ENCODE measurements at regions not wholly inside any gene's neighbourhood (a gene's known extent, or its start where the extent isn't known, plus 50 kb on each side); places are given as distances from the start of the nearest gene placed in this dataset.
"Not testable (repeated sequence)": the region's sequence is repeated elsewhere in the genome, so short reads cannot be mapped to it uniquely, and the experiment has no call there.

DNA sequence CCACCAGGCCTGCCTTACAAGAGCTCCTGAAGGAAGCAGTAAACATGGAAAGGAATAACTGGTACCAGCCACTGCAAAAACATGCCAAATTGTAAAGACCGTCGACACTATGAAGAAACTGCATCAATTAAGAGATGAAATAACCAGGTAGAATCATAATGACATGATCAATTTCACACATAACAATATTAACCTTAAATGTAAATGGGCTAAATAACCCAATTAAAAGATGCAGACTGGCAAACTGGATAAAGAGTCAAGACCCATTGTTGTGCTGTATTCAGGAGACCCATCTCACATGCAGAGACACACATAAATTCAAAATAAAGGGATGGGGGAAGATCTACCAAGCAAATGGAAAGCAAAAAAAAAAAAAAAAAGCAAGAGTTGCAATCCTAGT, 179.0 kb upstream of the ETV3 start:
- not testable (repeated sequence) for DNase-seq

DNA sequence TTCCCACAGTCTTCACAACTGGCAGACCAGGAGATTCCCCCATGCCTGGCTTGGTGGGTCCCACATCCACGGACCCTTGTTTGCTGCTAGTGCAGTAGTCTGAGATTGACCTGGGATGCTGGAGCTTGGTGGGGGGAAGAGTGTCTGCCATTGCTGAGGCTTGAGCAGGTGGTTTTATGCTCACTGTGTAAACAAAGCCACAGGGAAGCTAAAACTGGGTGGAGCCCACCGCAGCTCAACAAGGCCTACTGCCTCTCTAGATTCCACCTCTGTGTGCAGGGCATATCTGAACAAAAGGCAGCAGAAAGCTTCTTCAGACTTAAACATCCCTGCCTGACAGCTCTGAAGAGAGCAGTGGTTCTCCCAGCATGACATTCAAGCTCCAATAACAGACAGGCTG, 177.3 kb upstream of the ETV3 start:
- peak; percentile 89 for DNase-seq

DNA sequence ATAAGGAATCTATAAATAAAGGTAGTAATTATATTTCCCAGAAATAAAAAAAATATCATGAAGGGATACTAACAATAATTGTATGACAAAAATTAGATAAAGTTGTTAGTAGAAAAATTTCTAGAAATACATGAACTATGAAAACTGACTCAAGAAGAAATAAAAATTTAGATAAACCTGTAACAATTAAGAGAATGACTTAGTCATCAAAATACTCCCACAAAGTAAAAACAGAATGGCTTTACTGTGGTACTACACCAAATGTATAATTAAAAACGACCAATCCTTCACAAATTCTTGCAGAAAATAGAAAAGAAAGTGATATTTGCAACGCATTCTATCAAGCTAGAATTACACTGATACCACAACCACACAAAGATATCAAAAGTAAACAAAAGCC, 176.2 kb upstream of the ETV3 start:
- DNase-seq: no peak

DNA sequence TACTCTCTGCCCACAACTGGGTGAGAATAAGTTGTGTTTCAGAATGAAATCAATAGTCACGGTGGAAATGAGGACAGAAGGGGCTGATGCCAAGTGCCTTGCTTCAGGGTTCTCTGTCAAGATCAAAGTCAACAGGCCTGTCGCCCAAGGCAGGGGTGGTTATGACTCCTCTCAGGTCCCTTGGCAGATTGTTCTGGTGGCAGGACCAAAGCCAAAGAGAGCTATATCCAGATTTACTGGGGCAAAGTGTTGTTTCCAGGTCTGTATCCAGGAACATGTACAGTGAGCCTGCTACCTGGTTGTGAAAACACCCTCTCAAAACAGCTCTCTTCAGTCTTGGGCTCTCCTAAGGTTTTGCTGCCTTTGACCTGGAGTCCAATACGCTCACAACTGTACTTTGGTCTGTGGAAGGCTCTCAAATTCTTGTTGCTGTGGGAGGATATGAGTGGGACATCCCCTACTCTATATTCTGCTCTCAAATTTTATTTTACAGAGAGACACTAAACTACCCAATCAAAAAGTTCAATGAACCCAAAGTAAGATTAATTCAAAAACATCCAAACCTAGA, 175.1 kb upstream of the ETV3 start:
- DNase-seq: no peak

DNA sequence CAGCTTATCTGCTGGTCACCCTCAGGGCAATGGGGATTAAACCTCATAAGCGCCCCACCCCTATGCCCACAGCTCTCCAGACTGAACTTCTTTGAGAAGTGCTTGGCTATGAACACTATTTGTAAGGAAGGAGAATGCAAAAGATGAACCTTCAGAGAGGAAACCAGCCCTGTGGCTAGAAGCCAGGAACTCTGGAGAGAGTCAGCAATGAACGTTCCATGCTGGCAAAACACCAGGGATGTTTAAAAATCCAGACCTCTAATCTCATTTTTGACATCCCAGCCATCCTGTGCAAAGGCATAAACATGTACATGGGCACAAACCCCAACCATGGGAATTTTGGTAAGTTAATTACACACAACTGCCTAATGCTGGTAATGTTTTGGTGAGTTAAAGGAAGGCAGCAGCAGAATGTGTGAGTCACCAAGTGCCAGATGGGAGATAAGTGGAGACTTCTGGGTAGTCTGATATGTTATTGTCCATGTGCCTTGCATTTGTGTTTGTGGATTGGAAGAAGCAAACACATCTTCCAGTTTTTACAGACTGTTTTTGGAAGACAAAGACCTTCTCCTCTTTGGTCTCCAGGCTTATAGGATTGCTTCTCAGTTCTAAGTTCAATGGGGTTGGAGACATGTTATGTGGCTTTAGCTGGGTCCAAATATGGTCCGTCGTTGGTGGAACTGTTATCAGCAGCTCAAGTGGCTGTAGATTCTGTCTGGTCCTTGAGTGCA, 174.1 kb upstream of the ETV3 start:
- no peak for DNase-seq

DNA sequence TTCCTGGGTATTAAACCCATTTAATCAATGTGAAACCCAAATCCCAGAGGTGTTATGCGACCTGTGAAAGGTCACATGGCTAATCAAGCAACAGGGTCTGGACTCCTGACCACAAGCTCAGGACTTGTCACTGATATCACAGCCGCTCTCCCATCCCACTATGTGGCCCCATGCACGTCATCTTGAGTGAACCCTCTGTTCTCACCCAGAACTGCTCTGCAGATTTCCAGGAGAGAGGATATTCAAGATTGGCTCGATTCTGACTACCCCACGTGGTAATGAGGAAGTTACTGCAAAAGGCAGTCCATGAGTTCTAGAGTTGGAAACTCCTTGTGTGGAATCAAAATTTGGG, 173.5 kb upstream of the ETV3 start:
- no peak for DNase-seq

DNA sequence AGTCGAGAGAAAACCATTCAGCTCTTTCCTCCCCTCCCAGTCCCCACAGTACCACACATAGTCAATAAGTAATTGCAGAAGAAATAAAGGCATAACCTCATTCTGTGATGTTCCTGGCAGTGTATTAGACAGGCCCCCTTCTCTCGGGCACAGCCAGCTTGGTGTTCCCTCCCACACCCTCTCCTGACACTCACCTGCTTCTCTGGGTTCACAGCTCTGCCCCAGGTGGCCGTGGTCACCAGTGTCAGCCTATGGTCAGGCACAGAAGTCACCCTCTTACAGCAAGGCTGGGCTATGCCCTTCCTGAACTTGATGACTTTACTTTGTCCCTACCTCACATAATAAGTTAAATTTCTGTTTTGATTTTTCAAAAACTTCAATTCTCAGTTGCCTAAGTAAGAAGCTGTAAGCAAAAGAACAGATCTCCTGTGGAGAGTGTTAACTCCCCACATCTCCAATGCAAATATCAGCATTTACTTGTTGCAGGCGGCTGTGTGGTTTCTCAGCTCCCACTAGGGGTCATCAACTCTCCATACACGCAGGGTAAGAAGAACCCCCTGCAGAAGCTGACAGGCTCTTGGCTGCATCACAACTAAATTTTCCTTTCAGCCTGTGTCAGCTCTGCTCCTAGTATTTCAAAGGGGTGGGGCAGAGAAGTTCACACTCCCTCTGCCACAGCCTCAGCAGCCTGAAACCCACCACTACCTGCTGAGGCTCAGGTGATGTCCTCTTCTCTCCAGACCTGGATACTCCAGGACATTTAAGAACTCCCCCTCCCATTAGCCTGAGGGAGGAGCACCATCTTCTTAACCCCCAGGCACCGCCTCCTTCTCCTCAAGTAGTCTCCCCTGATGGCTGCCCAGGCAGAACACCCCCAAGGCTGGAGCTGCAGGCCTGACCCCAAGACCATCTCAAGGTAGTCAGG, 172.9 kb upstream of the ETV3 start:
- DNase-seq: peak; percentile 51

DNA sequence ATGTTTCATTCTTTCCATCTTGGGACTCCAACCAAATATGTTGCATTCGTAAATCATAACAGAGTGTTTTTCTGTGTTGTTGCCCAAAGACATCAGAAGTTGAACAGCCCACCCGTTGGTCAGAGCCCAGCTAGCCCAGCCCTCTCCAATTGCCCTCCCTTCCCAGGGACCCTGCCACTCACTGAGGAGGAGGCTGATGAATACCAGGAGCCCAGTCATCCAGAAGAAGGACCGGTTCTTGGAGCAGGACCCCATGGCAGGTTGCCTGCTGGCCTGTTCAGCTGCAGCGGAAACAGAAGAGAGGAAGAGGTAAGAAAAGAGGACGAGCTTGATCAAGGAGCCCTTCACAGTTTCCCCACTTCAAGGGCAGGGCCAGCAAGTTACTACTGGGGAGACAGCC, 172.2 kb upstream of the ETV3 start:
- no peak for DNase-seq

DNA sequence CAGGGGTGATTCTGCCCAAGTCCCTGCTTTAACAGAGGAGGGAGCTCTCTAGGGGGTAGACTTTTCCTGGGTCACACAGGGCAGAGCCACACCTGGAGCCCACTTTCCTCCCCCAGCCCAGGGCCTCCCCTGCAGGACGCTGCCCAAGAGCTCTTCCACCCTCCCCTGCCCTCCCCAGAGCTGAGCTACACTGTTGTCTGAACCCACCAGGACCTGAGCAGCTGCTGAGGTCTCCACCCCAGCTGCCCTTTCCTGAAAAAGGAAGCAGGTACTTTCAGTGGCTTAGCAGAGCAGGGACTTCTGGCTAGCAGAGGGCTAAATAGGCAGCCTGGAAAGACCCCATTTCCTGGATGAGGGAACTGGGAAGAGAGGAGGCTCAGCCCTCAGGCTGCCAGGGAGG, 169.3 kb upstream of the ETV3 start:
- no peak for DNase-seq

DNA sequence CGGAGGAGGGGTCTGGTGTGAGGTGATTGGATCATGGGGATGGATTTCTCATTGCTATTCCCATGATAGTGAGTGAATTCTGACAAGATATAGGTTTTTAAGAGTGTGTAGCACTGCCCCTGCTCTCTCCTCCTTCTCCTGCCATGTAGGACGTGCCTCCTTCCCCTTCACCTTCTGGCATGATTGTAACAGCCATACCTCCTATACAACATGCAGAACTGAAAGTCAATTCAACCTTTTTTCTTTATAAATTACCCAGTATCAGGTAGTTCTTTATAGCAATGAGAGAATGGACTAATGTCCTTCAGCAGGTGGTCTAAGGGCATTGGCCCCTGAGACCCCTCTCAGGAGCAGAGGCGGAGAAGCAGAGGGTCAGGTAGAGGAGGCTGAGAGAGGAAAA, 168.7 kb upstream of the ETV3 start:
- DNase-seq: no peak

DNA sequence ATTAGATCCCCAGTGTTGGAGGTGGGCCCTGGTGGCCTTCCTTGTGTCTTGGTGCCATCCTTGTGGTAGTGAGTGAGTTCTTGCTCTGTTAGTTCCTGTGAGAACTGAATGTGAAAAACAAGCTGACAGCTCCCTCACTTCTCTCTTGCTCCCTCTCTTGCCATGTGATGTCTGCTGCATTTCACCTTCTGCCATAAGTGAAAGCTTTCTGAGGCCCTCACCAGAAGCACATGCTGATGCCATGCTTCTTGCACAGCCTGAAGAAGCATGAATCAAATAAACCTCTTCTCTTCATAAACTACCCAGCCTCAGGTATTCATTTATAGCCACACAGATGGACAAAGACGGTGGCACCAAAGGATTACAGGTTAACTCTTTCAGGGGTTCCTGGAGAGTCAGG, 166.1 kb upstream of the ETV3 start:
- DNase-seq: no peak

DNA sequence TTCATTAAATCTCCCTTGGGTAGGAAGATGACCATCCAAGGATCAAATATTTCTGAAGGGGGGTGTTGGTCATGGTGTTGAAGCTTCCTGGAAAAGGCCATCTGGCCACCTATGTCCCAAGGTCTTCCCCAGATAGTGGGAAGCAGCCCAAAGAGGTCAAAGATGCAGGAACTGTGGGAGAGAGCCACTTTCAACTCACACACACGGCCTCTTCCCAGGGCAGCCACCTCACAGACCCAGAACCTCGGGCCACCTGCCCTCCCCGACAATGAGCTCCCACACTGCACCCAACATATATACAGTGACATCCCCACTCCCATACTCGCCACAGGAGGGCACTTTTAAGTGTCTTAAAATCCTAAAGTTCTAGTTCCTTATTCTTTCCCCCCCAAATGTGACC, 164.5 kb upstream of the ETV3 start:
- DNase-seq: no peak

DNA sequence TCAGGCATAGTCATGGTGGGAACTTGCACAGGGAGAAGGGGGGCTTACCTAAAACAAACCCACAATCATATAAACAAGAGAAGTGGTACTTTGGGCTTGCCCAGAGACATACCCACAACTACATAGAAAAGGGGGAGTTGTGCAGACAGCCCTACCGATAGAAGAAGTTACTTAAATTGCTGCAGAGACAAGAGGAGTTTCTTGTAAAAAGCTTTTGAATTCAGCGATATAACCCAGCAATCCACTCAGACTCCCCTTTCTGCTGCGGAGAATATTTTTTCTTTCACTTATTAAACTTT, 164.0 kb upstream of the ETV3 start:
- no peak for DNase-seq

DNA sequence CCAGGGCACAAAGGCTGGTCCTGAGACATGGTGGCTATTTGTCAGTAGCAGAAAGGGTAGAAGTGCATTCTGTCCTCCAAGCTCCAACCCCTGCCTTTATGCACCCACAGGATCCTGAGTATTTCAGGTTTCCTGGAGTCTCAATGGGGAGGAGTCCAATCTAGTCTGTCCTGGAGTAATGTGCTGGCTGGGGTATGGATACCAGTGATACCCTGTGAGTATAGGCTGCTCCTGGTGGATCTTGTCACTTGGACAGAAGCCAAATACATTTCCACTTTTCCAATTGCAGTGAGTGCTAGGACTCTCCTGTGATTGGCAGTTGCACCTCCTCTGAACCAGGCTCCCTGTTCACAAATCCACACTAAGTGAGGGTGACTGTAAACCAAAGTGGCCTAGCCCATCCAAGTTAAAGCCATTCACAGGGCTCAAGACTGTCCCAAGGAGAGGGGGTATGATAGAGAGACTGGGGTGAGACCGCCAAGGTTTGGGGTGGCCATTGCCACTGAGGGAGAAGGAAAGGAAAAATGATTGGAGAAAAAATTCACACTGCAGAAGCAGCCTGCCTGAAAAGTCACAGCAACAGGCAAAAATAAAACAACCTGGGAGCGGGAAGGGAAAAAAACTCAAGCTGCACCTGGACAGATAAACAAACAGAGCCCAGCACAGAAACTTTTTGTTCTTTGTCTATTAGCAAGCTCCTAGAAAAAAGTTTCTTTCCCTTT, 163.4 kb upstream of the ETV3 start:
- DNase-seq: no peak

DNA sequence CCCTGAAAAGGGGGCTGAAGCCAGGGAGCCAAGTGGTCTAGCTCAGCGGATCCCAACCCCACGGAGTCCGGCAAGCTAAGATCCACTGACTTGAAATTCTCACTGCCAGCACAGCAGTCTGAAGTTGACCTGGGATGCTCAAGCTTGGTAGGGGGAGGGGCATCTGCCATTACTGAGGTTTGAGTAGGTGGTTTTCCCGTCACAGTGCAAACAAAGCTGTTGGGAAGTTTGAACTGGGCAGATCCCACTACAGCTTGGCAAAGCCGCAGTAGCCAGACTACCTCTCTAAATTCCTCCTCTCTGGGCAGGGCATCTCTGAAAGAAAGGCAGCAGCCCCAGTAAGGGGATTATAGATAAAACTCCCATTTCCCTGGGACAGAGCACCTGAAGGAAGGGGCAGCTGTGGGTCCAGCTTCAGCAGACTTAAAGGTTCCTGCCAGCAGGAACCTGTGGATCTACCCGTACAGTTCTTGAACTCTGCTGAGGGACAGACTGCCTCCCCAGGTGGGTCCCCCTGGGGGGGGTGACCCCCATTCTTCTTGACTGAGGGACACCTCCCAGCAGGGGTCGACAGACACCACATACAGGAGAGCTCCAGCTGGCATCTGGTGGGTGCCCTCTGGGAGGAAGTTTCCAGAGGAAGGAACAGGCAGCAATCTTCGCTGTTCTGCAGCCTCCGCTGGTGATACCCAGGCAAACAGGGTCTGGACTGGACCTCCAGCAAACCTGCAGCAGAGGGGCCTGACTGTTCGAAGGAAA, 156.4 kb upstream of the ETV3 start:
- not testable (repeated sequence) for DNase-seq

DNA sequence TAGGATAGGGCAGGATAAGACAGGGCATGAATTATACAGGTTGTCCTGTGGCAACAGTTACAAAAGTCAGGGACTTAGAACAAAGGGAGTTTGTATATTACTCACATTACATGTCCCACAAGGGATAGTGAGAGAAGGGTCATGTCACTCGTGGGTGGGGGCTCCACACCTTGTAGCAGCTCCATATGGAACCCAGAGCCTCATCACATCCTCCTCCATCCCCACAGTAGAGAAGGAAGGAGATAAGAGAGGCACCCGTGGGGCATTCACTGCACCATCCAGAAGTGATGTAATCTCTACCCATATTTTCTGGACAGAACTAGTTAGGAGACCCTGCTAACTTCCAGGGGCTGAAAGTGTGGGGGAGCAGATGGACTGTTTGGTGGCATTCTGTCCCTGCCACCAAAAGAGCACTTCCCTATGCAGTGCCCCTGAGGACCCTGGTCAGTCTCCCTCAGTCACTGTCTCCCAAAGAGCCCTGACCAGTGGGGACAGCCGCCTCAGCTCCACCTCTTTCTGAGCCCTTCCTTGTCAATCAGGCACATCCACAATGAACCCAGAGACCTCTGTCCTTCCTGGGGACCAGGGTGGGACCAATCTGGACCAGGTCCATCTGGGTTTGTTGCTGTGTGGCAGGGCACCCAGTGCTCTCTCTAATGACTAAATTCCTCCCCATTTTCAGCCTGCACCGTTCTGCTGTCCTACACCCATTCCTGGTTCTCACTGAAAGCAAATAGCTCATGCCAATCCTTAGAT, 154.8 kb upstream of the ETV3 start:
- no peak for DNase-seq

DNA sequence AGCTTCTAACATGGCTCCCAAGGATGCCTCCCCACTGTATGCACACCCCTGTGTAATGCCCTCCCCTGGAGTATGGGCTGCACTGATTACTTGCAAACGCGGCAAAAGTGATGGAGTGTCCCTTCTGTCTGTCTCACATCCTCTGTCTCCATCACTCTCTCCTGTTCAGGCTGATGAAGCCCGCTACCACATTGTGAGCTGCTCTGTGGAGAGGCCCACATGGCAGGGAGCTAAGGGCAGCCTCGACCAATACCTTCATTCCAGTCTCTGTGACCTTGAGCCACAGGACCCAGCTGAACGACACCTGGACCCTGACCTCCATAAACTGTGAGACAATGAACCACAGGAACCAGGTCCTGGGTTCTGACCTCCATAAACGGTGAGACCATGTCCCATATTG, 154.1 kb upstream of the ETV3 start:
- no peak for DNase-seq

DNA sequence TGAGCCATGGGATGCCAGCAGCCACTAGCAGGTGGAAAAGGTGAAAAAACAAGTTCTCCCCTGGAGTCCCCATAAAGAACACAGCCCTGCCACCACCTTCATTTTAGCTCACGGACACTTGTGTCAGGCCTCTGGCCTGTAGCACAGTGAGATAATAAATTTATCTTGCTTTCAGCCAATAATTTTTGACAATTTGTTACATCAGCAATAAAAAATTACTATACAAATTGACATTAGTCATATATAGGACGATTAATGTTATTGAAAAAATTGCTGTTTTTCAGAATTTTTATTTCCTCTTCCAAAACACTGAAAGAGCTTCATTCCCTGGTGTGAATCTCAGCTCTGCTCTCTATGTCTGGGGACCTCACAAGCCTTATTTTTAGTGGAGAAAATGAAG, 152.9 kb upstream of the ETV3 start:
- no peak for DNase-seq

DNA sequence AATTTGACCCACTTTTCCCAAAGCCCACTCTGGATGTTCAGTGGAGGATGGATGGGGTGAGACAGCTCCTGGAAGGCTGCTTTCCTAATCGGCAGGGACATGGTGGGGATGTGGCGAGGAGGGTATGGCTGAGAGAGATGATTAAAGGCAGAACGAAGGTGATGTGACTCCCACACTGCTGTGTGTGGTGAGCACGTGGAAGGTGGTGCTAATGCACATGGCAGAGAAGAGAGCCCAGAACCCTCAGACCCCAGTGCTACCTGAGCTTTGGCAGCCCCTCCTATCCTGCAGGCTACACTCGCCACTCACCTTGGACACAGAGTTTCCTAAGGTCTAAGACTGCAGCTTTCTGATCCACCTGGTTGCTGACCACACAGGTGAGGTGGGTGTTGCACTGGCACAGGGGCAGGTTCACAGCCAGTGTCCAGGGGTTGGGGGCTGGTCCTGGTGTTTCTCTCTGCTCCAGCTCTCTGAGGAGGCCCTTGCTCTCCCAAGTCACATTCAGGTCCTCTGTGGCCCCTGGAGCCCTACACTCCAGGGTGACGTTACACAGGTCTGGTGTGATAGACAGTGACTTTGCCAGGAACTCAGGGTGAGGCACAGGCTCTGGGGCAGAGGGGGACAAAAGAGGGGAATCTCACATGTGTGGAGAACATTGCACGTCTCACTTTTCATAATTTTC, 151.4 kb upstream of the ETV3 start:
- DNase-seq: no peak

DNA sequence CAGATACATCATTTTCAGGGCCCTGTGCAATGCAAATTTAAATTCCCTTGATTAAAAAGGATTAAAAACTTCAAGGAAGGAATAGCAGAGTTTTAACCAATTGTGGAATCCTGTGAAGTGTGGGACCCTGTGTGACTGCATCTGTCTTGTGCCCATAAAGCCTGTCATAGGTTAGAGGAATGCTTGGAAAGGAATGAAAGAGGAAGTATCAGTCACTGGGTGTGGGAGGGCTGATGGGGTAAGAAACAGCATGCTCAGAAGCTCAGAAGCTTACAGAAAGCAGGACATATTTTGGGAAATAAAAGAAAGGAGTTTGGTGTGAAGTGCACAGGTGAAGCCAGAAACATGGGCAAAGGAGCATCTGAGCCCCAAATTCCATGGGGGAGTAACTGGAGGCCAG, 150.8 kb upstream of the ETV3 start:
- no peak for DNase-seq

DNA sequence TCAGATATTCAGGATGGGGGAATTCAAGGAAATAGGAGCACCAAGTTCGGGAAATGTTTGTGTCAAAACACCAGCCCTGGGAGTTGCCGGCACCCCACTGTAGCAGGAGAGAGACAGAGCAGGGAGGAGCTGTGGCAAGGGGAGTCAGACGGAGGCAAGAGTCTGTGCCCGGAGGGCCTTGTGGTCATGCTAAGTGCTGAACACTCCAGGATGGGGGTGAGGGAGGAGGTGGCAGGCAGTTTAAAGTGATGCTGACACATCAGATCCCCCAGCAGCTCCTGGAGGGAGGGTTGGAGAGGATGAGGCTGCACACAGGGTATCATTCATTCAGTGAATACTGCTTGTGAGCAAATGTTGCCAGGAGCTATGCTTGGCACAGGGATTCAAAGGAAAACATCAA, 150.3 kb upstream of the ETV3 start:
- DNase-seq: no peak

DNA sequence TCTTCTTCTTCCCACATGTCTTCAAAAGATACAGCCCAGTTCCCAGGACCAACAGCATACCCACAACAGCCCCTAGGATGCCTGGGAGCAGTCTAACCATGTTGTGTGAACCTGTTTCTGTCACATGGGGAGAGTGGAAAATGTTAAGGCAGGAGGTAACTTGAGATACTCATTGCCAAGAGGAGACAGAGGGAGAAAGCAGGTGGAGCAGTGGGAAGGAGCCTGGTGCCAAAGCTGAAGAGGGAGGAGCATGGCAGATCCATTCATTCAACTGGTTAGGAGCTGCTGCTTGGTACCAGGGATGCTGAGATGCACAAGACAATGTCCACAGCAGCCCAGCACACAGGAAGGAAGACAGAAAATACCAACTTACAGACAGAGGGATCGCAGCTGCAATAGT, 149.8 kb upstream of the ETV3 start:
- DNase-seq: no peak
